Nephron (organoid): ENCODE measurements at regions not wholly inside any gene's neighbourhood (a gene's known extent, or its start where the extent isn't known, plus 50 kb on each side); places are given as distances from the start of the nearest gene placed in this dataset.

Experiments used
- H3K27ac Mint-ChIP-seq, 3 experiments: 2 replicates each; pipeline ENCODE4 v1.8.0; 2020; ENCODE audit warnings: mixed read lengths in 3 of 3, mild to moderate bottlenecking in 2 of 3, moderate library complexity in 1 of 3
- H3K27me3 Mint-ChIP-seq: 2 replicates; pipeline ENCODE4 v1.8.0; 2021; ENCODE audit warnings: low read depth, mild to moderate bottlenecking, moderate library complexity, mixed read lengths
- H3K36me3 Mint-ChIP-seq: 2 replicates; pipeline ENCODE4 v1.8.0; 2020; ENCODE audit warnings: low read depth, mixed read lengths
- H3K4me1 Mint-ChIP-seq: 2 replicates; pipeline ENCODE4 v1.8.0; 2020; ENCODE audit warnings: mixed read lengths
- H3K4me3 Mint-ChIP-seq, 3 experiments: 2 replicates each; pipeline ENCODE4 v1.8.0; 2020; ENCODE audit warnings: mild to moderate bottlenecking in 3 of 3, mixed read lengths in 3 of 3, moderate library complexity in 2 of 3
- H3K9me3 Mint-ChIP-seq: 2 replicates; pipeline ENCODE4 v1.8.0; 2020; ENCODE audit warnings: mixed read lengths
- CTCF ChIP-seq, 3 experiments: fragments of 200-600 bp; sonication (generic); IDR thresholded peaks; one replicate each; pipeline ENCODE4 v1.5.0; 2021; ENCODE audit warnings: antibody characterized with exemption in 3 of 3; ENCODE audit not compliant: unreplicated experiment in 3 of 3

GRCh38 chr18:39685303-39685902 lies 2119.8 kb upstream of the CELF4 start:
- Mint-ChIP-seq H3K27ac (no peak overlapping the region), H3K4me1 (no peaks in the 10 kb centered on the region), H3K4me3 (no peak overlapping the region), H3K9me3 (no peaks in the 10 kb centered on the region), H3K27me3 (no peaks in the 10 kb centered on the region), H3K36me3 (no peaks in the 10 kb centered on the region)
- no peak for TF ChIP-seq CTCF (IDR thresholded peaks at IDR 0.05; ENCODE audit: unreplicated experiment in 3 of 3)

- Mint-ChIP-seq H3K36me3 (no peaks in the 10 kb centered on the region), H3K4me1 (no peaks in the 10 kb centered on the region), H3K27me3 (no peaks in the 10 kb centered on the region), H3K27ac (no peak overlapping the region), H3K4me3 (no peak overlapping the region), H3K9me3 (no peaks in the 10 kb centered on the region)
- no peak for TF ChIP-seq CTCF (IDR thresholded peaks at IDR 0.05; ENCODE audit: unreplicated experiment in 3 of 3)
Measured at GRCh38 chr18:39681061-39681460, 2115.5 kb upstream of the CELF4 start.

GRCh38 chr18:39675906-39676305 lies 2110.3 kb upstream of the CELF4 start:
- H3K4me3 Mint-ChIP-seq, result no peak overlapping the region
- H3K9me3 Mint-ChIP-seq, result no peaks in the 10 kb centered on the region
- no peak for TF ChIP-seq CTCF (IDR thresholded peaks at IDR 0.05; ENCODE audit: unreplicated experiment in 3 of 3)
- H3K36me3 Mint-ChIP-seq, result no peaks in the 10 kb centered on the region
- no peaks in the 10 kb centered on the region for H3K27me3 Mint-ChIP-seq
- H3K27ac Mint-ChIP-seq, result peak overlapping the region in 1 of 3 experiments; percentile 72
- peaks cover 10% of the 10 kb centered on the region for H3K4me1 Mint-ChIP-seq

GRCh38 chr18:39675368-39675767 lies 2109.8 kb upstream of the CELF4 start:
- no peaks in the 10 kb centered on the region for H3K36me3 Mint-ChIP-seq
- no peaks in the 10 kb centered on the region for H3K27me3 Mint-ChIP-seq
- H3K27ac Mint-ChIP-seq, result peak overlapping the region in 1 of 3 experiments; percentile 72
- no peak overlapping the region for H3K4me3 Mint-ChIP-seq
- no peak for TF ChIP-seq CTCF (IDR thresholded peaks at IDR 0.05; ENCODE audit: unreplicated experiment in 3 of 3)
- H3K4me1 Mint-ChIP-seq, result peaks cover 10% of the 10 kb centered on the region
- no peaks in the 10 kb centered on the region for H3K9me3 Mint-ChIP-seq

GRCh38 chr18:39672171-39672570 lies 2106.6 kb upstream of the CELF4 start:
- no peak for TF ChIP-seq CTCF (IDR thresholded peaks at IDR 0.05; ENCODE audit: unreplicated experiment in 3 of 3)

GRCh38 chr18:39667905-39668304 lies 2102.3 kb upstream of the CELF4 start:
- Mint-ChIP-seq H3K27ac (no peak overlapping the region), H3K9me3 (no peaks in the 10 kb centered on the region), H3K36me3 (no peaks in the 10 kb centered on the region), H3K4me3 (no peak overlapping the region), H3K27me3 (no peaks in the 10 kb centered on the region), H3K4me1 (peaks cover 5% of the 10 kb centered on the region)
- TF ChIP-seq CTCF (IDR thresholded peaks at IDR 0.05; ENCODE audit: unreplicated experiment in 3 of 3), result no peak

More at GRCh38 chr18:39672171-39672570, 2106.6 kb upstream of the CELF4 start:
- H3K4me1 Mint-ChIP-seq, result peaks cover 10% of the 10 kb centered on the region
- no peaks in the 10 kb centered on the region for H3K27me3 Mint-ChIP-seq
- H3K9me3 Mint-ChIP-seq, result no peaks in the 10 kb centered on the region
- H3K36me3 Mint-ChIP-seq, result no peaks in the 10 kb centered on the region
- H3K4me3 Mint-ChIP-seq, result no peak overlapping the region
- no peak overlapping the region for H3K27ac Mint-ChIP-seq
